Ovary (tissue), 3 donors: ENCODE measurements at regions not wholly inside any gene's neighbourhood (a gene's known extent, or its start where the extent isn't known, plus 50 kb on each side); places are given as distances from the start of the nearest gene placed in this dataset.

Source experiments
- POLR2A ChIP-seq: fragments of 450-650 bp; IDR thresholded peaks from one replicate; pipeline ENCODE4 v1.6.1; 2017; ENCODE audit warnings: antibody characterized with exemption, mild to moderate bottlenecking, moderate library complexity
- TF ChIP-seq, protein P1 (sequence below), 3 donors: fragments of 450-650 bp in 2 of 3; fragments of 200-600 bp in 1 of 3; IDR thresholded peaks; one replicate each; pipeline versions ENCODE4 v1.5.1 to v1.8.0; 2016 to 2022; ENCODE audit warnings: antibody characterized with exemption in 3 of 3, mild to moderate bottlenecking in 1 of 3
- donor health status: DM: no; HTN: no; CAD: no.

DNA sequence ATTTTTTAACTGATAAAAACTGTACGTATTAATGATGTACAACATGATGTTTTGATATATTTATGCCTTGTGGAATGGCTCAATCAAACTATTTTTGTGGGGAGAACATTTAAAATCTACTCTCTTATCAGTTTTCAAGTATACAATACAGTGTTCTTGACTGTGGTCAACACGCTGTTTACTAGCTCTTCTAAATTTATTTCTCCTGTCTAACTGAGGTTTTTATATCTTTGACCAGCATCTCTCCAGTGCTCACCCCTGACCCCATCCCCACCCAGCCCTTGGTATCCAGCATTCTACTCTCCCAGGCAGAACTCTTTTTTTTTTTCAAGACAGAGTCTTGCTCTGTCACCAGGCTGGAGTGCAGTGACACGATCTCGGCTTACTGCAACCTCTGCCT lies 169.6 kb upstream of the SNX2 start:
- TF ChIP-seq, protein P1, sequence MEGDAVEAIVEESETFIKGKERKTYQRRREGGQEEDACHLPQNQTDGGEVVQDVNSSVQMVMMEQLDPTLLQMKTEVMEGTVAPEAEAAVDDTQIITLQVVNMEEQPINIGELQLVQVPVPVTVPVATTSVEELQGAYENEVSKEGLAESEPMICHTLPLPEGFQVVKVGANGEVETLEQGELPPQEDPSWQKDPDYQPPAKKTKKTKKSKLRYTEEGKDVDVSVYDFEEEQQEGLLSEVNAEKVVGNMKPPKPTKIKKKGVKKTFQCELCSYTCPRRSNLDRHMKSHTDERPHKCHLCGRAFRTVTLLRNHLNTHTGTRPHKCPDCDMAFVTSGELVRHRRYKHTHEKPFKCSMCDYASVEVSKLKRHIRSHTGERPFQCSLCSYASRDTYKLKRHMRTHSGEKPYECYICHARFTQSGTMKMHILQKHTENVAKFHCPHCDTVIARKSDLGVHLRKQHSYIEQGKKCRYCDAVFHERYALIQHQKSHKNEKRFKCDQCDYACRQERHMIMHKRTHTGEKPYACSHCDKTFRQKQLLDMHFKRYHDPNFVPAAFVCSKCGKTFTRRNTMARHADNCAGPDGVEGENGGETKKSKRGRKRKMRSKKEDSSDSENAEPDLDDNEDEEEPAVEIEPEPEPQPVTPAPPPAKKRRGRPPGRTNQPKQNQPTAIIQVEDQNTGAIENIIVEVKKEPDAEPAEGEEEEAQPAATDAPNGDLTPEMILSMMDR (IDR thresholded peaks at IDR 0.05), result no peak
- TF ChIP-seq POLR2A, result no peak
